ENCODE measurements at regions not wholly inside any gene's neighbourhood (a gene's known extent, or its start where the extent isn't known, plus 50 kb on each side); places are given as distances from the start of the nearest gene placed in this dataset.
"Not testable (repeated sequence)": the region's sequence is repeated elsewhere in the genome, so short reads cannot be mapped to it uniquely, and the experiment has no call there.

DNA sequence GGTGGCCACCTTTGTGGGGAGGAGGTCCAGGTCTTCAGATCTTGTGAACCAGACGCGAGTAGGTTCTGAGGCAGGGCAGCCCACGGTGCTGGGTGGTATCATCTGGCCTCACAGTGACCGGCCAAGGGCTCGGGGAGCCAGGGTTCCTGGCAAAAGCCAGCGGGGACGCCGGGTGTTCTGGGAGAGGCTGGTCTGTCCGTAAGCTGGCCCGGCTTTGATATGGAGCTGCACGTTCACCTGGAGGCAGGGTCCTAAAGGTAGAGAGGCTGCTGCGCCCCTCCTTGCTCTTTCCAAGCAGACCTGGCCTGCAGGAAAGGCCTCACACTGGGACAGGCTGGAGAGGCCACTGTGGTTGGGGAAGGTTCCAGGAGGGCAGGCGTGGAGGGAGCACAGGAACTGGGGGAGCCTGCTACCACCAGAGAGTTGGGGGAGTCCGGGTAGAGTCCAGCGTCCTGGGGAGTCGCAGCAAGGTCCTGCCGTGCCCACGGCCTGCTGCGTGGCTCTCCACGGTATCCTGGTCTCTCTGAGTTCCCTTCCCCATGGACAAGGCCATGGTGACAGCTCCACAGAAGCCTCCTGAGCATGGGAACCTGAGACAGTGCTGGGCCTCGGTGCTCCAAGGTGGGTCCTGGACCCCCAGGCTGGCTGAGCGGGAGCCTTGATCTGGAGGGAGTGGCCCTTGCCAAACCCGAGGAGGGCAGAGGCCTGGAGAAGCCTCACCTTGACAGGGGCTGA, 452.4 kb upstream of the B3GAT1 start:
- DNase-seq: no peak

DNA sequence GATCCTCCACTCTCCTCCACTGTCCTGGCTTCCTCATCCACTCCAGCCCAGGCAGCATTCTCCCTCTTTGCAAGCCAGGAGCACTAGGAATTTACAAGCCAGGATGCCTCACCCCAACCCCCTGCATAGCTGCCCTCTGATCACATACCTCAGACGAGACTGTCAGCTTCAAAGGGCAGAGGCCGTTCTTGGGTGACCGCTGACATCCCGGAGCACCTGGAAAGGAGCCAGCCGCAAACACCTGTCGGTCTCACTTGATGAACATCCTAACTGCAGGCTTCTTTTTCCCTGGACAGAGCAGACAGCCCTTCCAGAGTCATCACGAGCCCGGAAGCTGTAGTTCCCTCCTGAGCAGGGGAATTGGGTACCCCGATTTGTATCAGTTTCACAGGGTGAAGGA, 451.3 kb upstream of the B3GAT1 start:
- no peak for DNase-seq

DNA sequence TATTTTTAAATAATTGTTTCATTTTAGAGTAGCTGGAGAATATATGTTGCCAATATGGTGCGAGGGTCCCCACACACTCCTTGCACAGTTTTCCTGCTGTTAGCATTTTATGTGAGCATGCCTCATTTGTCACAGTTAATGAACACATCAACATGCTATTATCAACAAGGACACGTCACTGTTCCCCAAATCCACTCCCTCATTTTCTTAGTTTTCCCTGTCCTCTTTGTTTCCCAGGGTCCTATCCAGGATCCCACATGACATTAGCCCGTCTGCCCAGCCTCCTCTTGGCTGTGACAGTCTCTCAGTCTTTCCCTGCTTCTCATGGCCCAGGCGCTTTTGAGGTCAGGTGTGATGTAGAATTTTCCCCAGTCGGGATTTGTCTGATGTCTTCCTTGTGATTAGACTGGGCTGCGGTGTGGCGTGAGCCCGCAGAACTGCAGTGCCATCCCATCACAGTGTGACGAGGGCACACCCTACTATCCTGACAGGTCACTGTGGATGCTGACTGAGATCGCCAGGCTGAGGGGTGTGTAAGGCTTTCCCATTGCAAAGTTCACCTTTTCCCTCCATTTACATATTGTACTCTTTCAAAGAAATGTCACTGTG, 450.6 kb upstream of the B3GAT1 start:
- no peak for DNase-seq

DNA sequence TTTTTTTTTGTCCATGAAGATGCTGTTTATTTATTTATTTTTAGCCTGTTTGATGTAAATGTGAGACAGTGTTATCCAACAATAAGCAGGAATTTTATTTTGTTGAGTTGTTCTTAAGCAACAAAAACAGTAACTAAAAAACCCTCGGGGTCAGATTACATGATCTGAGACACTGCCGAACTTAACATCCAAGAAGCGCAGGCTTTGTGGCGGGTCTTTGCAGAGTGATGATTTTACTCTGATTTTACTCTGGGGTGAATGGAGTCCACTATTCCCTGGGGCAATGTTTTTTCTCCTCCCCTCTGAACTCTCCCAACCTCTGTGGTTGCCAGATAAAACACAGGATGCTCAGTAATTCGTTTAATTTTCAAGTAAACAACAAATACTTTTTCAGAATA, 450.1 kb upstream of the B3GAT1 start:
- no peak for DNase-seq

DNA sequence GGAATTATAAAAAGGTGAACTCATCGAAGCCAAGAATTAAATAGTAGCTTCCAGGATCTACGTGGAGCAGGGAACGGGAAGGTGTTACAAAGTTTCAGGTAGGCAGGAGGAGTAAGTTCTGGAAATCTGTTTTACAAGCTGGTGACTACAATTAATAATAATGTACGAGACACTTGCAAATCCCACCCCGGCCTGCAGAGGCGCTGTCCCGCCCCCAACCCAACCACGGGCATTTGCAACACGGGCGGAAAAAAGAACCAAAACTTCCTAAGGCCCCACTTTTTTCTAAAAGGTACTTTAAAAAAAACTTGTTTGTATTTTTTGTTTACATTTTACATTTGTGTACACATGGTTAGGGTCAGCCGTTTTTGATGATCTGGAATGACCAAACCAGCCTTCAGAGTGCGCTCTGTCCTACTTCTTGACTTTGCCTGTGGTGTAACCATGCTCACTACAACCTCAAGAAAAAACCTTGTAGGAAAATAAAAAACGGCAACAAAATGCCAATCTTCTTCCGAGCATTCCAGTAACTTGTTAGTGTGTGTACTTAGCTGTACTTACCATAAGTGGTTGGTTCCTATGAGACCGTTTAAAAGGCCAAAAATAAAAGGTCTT, 449.6 kb upstream of the B3GAT1 start:
- no peak for DNase-seq

DNA sequence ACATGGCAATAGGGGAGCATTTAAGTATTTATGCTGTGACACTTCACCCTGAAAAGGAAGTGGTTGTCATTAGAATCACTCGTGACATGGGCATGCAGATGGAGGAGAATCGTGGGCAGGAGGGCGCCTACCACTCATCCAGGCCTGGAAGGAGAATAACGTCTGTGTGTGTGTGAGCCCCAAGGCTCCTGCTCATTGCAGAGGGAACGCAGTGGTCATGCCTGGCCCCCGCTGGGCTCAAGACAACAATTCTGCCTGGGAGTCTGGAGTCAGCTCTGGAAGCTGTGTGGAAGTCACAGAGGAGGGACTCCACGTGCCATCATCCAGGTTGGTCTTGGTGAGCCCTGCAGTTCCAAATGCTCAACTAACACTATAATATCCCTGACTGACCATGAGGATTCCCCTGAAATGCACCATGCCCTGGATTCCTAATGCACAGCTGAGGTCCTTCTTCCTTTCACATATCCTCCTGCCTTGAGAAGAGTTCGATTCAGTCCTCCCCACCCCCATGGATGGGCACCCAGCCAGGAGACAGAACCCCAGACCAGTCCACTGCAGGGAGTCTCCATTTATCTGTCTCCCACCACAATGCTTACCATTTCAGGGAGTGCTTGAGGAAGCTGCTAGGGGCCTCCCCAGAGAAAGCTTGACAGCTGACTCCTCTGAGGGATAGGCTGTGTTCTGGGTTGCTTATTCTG, 446.9 kb upstream of the B3GAT1 start:
- no peak for DNase-seq

DNA sequence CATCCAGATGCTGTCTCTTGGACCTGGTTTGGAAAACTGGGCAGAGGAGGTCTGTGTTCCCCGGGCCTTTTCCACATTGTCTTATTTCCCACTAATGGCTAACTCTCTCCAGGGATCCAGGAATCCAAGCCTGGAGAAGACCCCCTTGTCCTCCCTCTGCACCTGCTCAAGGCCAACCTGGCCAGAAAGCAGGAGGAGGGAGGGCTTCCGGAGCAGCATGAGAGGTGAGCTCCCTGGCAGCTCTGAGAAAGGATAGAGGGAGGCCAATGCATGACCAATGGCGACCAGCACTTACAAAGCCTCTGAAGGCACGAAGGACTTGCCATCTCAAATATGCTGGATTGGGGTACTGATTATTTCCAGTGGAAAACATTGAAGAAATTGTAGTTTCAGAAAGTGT, 445.0 kb upstream of the B3GAT1 start:
- no peak for DNase-seq

DNA sequence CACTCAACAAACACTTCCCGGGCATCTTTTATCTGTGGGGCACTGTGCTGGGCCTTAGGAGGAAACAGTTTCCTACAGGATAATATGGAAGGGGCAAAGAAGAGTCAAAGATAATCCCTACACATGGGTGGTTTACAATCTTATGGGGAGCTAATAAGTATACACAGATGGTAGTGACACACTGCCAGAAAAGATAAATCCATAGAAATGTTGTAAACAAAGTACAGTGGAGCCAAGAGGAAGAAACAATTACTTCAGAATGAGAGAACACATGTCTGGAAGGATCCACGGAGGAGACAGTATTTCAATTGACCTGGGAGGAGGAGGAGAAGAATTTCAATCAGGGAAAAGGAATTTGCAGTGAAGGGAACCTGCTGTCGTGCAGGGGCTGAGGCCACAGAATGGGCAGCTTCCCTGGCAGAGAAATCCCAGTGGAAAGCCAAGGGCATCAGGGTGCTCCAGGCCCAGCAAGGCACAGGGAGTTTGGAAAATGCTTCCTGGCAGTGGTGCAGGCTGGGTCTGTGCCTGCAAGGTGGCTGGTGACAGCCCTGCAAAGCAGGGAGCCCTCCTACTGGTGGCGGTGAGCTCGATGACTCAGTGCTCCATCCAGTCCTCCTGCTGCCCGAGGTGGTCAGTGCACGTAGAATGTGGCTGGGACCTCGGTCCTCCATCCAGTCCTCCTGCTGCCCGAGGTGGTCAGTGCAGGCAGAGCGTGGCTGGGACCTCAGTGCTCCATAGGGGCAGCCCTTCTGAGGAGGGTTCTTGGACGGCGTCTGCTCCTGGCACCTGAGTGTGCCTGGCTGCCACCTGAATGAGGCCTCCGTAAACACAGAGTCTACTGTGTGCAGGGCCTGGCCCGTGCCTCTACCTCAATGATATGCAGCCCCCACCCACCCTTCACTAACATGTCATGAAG, 444.3 kb upstream of the B3GAT1 start:
- no peak for DNase-seq

DNA sequence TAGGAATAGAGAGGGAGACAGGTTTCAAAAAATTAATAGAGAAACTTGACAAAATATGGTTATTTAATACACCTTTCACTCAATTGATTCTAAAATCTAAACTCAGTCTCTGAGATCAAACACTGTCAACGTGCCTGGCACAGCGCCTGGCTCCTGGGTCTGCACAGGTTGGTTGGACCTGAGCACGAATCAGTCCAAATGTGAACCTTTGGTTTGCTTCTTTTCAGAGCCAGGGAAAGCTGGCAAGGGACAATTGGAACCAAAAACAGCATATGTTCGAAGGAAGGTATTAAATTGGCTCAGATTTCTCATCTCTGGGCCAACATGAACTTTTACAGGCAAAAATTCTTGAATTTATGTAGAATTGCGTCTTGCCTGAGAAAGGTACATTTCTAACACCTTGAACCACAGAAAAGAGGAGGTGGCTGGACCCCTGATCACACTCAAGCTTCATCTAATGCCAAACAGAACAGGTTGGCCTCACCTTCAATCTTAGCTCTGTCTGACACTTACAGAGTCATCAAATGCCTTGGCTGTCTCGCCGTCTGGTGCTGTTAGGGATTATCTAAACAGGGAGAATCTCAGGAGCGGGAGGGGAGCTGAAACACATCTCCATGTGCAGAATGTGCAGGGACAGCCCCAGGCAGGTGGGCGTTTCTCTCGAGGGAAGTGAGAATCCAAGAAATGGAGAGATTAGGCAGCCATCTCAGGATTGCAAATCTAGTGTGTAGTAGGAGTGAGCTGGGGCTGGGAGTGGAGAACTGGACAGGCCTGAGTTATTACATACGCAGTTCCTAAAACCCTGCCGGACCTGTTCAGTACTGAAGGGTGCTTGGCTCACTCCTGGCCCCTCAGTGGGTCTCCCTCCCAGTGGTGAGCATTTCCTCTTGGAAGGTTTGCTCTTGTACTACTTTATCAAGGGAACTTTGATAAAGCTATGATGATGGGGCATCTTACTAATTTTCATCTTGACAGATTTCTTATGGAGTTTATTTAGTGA, 442.2 kb upstream of the B3GAT1 start:
- no peak for DNase-seq

DNA sequence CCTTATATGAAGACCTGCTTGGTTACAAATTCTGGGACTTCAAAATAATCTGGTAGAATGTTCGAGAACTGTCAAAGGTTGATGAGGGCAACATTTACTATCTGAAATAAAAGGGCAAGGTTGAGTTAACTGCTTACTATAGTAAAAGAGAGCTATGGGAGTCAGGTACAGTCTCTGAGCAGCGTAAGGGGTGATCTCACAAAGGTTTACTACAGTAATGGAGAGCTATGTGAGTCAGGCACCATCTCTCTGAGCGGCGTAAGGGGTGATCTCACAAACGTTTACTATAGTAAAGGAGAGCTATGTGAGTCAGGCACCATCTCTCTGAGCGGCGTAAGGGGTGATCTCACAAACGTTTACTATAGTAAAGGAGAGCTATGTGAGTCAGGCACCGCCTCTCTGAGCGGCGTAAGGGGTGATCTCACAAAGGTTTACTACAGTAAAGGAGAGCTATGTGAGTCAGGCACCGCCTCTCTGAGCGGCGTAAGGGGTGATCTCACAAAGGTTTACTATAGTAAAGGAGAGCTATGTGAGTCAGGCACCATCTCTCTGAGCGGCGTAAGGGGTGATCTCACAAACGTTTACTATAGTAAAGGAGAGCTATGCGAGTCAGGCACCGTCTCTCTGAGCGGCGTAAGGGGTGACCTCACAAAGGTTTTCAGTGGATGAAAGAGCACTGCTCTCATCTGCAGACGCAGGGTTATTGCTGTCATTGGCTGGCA, 439.6 kb upstream of the B3GAT1 start:
- DNase-seq: not testable (repeated sequence)

DNA sequence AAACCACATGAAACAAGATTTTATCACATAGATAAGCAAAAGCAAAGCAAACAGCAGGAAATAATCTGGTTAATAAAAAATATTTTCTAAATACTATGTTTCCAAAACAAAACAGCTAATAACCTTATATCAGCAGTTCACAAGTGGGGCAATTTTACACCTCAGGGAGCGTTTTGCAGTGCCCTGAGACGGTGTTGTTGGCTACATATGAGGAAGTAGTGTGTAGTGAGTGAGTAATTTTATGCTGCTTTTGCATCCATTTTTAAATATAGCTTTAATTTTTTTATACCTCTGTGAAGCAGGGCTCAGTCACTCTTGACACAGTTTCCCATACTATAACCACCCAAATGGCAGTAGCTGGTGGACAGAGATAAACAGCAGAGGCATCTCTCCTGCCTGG, 438.5 kb upstream of the B3GAT1 start:
- no peak for DNase-seq

DNA sequence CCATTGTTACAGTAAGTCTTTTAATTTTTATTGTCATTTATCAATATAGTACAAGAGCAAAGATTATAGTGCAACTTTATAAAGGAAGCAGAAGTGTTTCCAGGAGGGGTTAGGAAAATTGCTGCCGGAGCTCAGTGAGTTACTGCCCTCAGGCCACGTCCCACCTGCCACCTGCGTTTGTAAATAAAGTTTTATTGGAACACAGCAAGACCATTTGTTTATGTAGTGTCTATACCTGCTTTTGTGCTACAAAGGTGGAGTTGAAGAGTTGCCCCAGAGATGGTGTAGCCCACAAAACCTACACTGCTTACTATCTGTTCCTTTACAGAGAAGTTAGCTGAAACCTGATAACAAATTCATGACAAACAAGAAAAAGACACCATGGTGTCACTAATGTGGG, 437.8 kb upstream of the B3GAT1 start:
- DNase-seq: no peak

DNA sequence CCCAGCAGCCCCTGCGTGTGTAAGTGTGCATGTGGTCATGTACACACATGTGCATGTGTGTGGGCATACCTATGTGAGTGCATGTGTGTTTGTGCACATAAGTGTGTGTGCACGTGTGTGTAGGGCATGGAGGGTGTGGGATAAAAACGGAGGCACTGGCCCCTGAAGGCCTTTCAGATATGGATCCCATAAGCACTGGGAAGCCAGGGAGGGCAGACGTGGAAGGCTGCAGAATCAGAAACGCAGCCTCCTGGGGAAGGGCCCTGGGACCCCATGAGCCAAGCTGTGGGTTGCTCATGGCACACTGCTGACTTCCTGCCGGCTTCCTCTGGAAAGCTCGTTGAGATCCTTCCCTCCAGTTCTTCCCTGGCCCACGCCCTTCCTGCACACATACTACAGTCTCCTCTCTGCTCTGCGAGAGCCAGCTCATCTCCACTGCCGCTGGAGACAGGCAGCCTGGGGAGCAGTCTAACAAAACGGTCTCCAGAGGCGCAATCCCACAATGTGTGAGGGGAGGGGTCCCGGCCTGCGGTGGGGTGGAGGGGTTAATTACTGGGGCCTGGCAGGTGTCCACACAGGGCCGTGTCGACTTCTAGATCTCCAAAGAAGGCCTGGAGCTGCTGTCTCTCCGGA, 435.2 kb upstream of the B3GAT1 start:
- DNase-seq: no peak

DNA sequence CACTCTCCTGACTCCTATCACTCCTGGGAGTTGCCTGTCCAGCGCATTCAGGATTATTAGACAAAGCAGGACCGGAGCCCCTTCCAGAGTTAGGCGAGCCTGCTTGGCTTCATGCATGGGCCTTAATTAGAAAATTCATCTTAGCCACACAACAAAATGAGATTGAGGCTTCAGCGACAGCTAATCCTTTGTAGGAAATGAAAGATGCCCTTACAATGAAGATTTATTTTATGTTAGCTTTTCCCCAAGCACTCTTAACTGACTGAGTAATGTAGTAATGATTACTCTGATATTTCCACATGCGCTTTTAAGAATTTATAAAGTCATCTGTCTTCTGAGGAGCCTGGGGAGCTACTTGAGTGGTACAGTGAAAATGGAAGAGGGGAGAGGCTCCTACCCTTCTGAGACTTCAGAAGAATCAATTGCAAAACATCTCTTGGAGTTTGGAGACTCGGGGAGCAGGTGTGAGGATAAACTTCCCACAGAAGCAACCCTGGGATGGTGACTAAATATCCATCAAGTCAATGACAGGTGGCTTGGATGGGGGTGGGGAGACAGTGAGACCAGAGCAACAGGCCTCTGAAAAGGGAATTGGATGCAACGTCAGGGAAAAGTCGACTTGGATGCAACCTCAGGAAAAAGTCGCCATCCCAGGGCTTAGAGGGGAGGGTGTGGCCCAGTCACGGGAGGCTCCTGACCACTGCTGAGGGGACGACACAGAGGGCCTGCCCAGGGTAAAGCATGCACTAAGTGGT, 434.5 kb upstream of the B3GAT1 start:
- no peak for DNase-seq

DNA sequence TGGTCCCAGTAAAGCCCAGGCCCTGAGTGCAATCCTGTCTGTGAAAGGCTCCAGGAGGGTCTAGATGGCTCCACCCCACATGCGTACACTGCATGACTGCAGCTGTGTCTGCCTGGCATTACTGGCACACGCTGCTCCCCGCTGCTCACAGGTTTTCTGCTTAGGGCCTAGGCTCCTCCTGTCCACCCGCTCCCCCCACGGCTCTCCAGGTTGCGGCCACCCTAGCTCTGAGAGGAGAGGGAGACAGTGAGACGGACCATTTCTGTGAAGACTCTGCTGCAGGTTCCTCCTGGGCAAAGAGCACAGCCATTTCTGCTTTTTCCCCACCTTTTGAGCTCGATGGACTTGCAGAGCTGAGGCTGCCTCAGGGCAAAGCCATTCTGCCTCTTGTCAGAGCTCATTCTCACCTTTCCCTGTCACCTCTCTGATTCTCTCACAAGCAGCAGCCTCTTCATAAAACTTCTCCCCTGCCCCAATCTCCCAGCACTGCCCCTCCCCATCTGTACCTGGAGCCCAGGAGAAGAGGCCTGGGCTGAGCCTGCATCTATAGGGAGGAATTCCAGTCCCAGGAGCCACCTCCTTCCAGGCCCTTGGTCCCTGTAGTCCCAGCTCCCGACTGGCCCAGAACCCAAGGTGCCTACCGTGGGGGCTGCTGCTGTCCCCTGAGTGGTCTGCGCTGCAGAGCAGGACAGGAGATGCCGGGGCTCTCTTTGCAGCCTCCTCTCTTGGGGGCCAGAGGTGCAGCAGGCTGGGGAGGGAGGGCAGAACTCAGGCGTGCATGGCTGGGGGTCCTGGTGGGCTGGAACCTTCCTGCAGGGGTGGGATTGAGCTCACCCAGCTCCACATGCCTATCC, 433.7 kb upstream of the B3GAT1 start:
- DNase-seq: no peak

DNA sequence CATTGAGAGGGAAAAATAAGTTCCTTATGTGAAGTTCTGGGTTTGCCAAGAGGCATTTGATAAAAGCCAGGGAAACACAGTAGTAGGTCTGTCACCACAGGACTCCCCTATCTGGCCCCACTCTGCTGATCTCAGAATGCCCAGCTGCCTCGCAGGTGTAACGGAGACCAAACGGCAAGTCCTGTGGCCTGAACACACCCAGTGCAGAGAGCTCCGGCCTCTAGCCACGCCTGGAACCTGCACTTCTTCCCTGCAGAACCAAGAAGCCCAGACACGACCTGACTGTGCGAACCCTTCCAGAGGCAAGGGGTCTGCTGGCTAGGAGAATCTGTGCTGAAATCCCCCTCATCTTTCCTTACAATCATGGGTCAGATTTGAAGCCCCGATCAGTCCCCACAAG, 432.8 kb upstream of the B3GAT1 start:
- no peak for DNase-seq

DNA sequence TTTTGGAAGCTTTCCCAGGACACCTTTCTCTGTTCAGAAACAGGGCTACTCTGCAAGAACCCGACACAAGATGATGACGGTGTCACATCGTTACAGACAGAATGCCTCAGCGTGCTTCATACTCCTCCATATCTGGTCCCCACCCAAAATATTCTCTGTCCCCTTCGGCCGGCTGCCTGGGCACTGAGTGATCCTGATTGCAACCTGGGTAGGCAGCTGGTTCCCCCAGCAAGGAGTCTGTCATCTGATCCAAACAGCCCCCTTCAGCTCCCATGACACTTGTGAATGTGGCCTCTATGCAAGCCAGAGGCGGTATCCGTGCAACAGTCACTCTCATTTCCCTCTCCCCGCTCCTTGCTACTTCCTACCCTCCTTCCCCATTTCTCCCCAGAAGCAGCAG, 431.7 kb upstream of the B3GAT1 start:
- no peak for DNase-seq

DNA sequence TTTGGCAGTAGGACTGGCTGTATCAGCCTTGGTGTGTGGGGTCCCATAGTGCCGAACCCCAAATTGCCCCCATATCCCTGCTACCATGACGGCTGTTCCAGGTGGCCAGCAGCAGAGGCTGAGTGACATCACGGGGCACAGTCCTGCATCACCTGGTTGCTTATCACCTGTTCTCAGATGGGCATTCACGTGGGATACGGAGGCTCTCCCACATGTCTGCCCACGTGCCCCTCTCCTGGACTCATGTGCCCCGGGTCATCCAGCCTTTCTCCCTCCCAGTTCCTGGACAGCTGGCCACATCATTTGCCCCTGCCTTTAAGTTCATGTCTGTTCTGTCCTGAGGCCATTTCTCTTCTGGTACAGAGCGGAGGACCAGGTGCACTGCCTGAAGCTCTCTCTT, 431.0 kb upstream of the B3GAT1 start:
- DNase-seq: no peak

DNA sequence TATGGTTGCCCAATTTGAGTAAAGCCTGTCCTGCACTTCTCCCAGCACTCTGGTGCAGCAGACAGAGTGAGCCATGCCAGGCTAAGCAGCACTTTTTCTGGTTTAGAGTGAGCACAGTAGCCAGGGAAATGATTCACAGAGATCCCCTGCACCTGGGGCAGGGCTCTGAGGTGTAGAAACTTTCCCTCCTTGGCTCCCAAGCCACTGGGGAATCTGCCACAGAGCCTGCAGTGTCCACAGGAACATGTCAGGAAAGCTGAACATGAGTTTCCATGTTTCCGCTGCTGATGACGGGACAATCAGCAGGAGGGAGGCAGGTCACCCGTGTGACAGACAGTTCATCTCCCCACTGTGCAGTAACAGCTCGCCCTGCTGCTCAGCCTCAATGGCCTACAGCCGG, 429.9 kb upstream of the B3GAT1 start:
- DNase-seq: no peak
